HG02759 (cell line): ENCODE measurements at regions not wholly inside any gene's neighbourhood (a gene's known extent, or its start where the extent isn't known, plus 50 kb on each side); places are given as distances from the start of the nearest gene placed in this dataset.

Experiments used
- ATAC-seq: cut with Tn5 transposase; IDR thresholded peaks from one replicate; pipeline ENCODE4 v1.9.1; 2021; ENCODE audit warnings: mild to moderate bottlenecking, moderate library complexity; ENCODE audit not compliant: unreplicated experiment

- no peak for ATAC-seq
Measured at GRCh38 chr7:85464042-85464651, 277.3 kb upstream of the SEMA3D start.

GRCh38 chr7:85462671-85463070 is 275.8 kb upstream of the SEMA3D start:
- no peak for ATAC-seq

- no peak for ATAC-seq
Measured at GRCh38 chr7:85457911-85458310, 271.1 kb upstream of the SEMA3D start.

- no peak for ATAC-seq
Measured at GRCh38 chr7:85456254-85456653, 269.4 kb upstream of the SEMA3D start.

- ATAC-seq = no peak
Measured at GRCh38 chr7:85454904-85455303, 268.0 kb upstream of the SEMA3D start.

- no peak for ATAC-seq
Measured at GRCh38 chr7:85452674-85453073, 265.8 kb upstream of the SEMA3D start.

- no peak for ATAC-seq
Measured at GRCh38 chr7:85449478-85449877, 262.6 kb upstream of the SEMA3D start.

- ATAC-seq = no peak
Measured at GRCh38 chr7:85447004-85447403, 260.1 kb upstream of the SEMA3D start.

GRCh38 chr7:85426487-85426960 is 239.7 kb upstream of the SEMA3D start:
- ATAC-seq = no peak

- no peak for ATAC-seq
Measured at GRCh38 chr7:85424298-85424697, 237.4 kb upstream of the SEMA3D start.

- no peak for ATAC-seq
Measured at GRCh38 chr7:85423209-85423895, 236.5 kb upstream of the SEMA3D start.

- ATAC-seq = no peak
Measured at GRCh38 chr7:85415743-85416142, 228.9 kb upstream of the SEMA3D start.

GRCh38 chr7:85413718-85414117 is 226.9 kb upstream of the SEMA3D start:
- ATAC-seq = no peak

- no peak for ATAC-seq
Measured at GRCh38 chr7:85412912-85413311, 226.1 kb upstream of the SEMA3D start.

GRCh38 chr7:85407391-85407790 is 220.5 kb upstream of the SEMA3D start:
- no peak for ATAC-seq

- ATAC-seq = no peak
Measured at GRCh38 chr7:85405016-85405902, 218.4 kb upstream of the SEMA3D start.

- ATAC-seq = no peak
Measured at GRCh38 chr7:85396676-85397075, 209.8 kb upstream of the SEMA3D start.

GRCh38 chr7:85392789-85393188 is 205.9 kb upstream of the SEMA3D start:
- no peak for ATAC-seq

- ATAC-seq = no peak
Measured at GRCh38 chr7:85392326-85392725, 205.5 kb upstream of the SEMA3D start.

GRCh38 chr7:85386460-85386859 is 199.6 kb upstream of the SEMA3D start:
- no peak for ATAC-seq

- no peak for ATAC-seq
Measured at GRCh38 chr7:85384392-85384791, 197.5 kb upstream of the SEMA3D start.

- no peak for ATAC-seq
Measured at GRCh38 chr7:85381212-85381611, 194.4 kb upstream of the SEMA3D start.
